HG02763 (cell line): ENCODE measurements at regions not wholly inside any gene's neighbourhood (a gene's known extent, or its start where the extent isn't known, plus 50 kb on each side); places are given as distances from the start of the nearest gene placed in this dataset.

Experiments
- ATAC-seq: cut with Tn5 transposase; IDR thresholded peaks from one replicate; pipeline ENCODE4 v1.9.1; 2021; ENCODE audit warnings: mild to moderate bottlenecking, moderate library complexity; ENCODE audit not compliant: unreplicated experiment

DNA sequence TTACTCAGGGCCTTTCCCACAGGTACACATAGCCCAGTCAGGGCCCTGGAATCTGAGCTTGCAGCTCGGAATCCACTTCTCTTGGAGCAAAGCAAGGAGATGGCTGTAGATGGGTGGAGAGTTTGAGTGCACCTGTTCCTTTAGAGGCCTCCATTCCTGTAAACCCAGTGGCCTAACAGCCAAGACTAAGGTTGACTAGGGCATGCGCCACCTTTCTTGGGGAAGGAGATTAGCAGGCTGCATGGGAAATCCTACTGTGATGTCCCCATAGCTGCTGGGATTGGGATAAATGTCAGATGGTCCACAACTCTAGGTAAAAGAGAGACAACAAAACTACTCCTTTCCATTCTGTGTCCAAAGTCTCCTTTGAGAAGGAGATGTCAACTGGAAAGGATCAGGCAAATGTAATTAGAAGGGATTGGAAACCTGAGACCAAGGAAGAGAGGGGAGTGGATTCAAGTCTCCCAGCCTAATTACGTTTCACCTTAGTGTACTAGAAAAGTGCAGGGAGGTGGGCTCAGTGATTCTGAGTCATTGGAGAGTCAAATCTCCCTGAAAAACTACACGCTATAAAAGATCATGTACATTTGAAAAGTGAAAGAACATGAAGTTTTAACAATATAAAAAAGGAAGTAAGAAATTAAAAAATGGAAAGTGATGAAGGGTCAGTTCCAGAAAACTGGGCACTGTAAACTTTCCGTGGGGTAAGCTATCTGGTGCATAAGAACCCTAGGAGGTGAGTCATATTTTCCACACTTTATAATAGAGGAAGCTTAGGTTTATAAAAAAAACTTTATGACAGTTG lies 104.2 kb downstream of the SEC61B start:
- no peak for ATAC-seq

DNA sequence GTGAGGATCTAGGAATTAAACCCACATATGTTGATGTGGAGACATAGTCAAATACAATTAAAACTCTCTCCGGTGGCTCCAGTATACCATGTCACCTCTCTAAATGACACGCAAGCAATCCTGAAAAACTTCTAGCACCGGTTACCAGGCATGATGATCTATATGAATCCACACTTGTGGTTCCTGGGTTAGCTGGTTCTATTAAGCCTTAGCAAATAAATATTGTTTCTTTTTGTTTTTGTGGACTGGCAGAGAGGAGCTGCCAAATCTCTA lies 104.8 kb downstream of the SEC61B start:
- ATAC-seq: no peak

DNA sequence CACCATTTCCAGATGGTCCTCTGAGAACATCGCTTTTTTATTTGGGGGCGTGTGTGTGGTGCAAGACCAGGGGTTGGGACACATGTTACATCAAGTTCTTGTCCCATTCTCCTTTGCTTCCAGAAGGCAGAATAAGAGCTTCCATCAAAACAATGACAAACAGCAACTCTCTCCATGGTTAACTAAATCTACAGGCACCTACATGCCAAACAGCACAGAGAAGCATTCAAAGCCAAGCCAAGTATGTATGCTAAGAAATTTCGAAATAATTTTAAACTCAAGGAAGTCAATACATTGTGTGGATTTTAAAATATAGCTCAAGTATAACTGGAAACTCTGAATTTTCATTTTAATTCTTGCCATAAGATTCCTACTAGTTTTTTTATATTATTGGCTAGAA lies 105.6 kb downstream of the SEC61B start:
- no peak for ATAC-seq

DNA sequence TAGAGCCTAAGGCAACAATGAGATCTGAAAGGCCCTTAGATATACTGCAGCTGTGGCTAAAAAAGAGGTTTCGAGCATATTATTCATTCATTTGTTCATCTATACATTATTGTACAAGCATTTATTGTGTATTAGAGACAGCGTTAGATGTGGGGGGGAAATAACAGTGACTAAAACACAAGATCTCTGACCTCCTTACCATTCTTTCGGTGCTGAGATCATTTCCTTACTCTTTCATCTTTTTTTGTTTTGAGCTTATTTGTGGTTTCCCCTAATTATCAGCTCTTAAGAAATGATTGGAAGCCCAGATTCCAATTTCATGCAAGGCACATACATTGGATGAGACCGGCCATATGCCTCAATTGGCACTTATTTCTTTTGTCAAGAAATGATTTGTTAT lies 113.2 kb downstream of the SEC61B start:
- ATAC-seq: no peak

DNA sequence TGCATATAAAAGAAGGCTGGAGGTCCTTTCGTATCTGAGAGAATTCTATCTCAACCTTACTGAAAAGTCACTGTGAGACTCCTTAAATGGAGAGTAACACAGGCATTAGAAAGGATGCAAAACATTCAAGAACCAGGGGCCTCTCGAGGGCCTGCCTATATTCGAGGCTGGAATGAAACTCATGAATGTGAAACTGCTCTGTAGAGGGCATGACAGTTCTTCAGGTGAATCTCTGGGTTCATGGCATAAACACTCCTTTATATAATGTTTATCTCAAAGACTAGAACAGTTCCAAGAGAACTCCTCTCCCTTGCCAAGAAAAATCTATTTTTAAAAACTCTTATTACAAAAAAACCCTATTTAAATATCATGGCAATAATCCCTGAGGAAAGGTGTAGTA lies 113.9 kb downstream of the SEC61B start:
- ATAC-seq: no peak

DNA sequence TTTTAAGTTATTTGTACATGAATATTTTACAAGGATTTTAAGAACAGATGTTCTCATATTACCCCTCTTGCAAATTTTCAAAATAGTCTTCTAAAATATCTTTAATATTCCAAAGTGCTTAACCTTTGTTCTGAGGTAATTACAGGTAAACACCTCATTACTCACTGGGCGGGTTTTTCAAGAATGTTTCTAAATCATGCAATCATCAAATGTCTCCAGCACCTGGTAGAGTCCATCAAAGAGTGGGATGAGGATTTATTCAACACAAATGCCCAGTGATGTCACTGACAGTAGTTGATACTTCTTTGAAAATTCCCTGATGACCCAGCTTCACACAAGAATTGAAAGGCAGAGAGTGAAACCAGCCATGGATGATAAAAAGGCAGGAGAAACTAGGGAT lies 114.4 kb downstream of the SEC61B start:
- no peak for ATAC-seq

DNA sequence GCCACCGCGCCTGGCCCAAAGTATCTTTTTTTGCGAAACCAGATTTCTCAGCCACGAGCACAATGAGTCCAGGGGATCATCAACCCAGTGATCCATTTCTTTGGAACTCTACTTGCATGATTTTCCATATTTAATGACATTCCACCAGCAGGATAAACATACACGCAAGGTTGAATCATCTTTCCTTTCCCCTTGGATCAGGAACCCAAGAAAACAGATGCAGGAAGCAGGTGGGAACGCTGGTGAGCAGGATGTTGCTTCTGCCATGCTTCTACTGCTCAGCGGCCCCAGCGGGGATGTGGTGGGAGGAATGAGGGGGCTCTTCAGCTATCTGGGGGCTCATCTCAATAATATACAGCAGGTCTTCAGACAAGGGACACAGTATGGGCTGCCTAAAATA lies 118.2 kb downstream of the SEC61B start:
- ATAC-seq: no peak

DNA sequence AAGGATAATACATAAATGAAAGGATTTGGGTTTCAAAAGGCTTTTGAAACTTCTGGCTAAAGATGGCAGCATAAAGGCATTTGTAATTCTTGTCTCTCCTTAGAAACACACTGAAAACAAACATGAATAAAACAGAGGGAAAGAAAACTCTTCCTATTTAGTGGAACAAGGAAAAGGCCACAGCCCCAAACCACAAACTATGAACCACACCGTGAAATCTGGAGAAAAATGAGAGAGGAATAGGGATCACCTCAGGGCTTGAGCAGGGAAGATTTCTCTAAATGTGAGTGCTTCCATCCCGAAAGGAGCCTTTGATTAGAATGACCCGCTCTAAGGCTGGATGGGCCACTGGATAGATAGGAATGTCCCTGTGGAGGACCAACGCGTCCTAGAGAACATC lies 119.6 kb downstream of the SEC61B start:
- ATAC-seq: no peak

DNA sequence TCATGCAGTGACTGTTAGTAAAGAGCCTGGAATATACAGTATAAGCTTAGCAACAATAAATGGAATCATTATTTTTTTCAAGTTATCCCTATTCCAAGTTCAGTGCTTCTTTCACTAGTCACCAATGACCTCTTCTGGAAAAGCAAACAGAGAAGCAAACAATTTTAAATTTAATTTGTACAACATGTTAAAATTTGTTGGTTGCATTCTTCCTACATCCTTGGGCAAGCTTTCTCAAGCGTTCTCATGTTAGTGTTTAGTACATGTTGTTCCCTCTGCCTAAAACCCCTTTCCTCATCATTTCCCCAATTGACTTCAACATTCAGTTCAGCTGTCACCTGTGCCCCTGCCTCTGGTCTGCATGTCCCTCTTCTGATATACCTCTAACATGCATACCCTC lies 123.4 kb downstream of the SEC61B start:
- no peak for ATAC-seq

DNA sequence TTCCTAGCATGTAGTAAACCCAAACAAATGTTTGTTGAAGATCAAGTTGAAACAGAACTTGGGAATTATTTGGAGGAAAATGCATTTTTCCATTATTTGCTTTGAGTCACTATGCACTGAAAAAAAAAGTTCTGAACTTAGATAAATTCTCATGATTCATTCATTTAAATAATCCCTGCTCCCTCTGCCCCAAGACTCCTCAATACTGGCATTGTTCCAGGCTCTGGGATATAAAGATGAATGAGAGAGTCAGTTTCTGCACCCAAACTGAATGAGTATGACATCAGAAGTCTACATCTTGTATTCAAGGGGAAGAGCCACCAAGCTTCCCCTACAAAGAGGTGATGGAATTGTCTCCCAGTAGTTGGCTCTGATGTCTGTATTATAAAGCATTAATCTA lies 123.9 kb downstream of the SEC61B start:
- no peak for ATAC-seq

DNA sequence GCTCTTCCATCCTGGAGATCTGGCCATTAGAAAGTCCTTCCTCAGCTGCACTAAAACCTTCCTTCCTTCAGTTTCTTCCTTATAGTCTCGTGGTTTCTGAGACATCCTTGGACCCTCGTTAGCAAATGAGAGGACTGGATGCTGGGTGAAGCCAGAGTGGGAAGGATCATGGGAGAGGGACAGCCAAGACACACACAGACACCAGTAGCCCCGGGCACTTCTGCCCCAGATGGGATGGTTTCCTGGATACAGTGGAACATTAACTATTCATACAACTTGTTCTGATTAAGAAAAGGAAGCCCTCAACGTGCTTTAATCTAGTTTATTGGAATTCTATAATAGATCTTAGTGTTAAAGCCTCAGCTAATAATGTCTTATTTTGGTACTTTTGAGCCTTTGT lies 125.5 kb downstream of the SEC61B start:
- ATAC-seq: no peak

DNA sequence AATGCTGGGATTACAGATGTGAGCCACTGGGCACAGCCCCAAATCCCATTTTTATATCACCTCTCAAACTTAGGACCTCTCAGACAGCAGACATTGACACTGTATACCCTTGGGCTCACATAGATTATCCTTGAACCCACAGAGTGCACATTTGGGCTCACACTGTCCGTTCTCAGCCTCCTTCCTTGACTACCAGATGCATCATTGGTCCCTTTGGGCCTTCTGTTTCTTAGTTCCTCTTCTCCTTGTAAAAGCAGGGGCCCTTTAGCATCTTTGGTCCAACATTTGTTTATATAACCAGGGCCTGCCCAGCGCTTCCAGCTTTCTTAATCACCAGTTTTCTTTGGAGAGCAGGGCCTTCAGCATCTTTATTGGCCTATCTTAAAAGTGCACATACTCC lies 126.2 kb downstream of the SEC61B start:
- no peak for ATAC-seq

DNA sequence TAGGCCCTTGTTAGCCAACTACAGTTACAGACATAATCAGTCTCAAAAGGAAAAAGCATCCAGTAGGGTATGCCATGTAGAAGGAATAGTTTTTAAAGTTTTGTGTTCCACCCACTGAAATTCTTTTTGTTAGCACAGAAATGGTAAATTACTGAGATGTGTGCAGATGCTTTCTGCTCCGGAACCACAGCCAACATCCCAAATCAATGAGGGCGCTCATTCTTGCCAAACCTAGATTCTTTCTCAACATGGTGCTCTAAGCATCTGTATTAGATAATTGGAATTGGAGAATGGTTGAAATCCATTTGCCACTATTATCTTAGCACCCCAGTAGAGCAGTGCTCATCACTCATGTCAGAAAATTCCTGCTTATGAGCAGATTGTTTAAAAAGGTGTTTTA lies 127.8 kb downstream of the SEC61B start:
- no peak for ATAC-seq

DNA sequence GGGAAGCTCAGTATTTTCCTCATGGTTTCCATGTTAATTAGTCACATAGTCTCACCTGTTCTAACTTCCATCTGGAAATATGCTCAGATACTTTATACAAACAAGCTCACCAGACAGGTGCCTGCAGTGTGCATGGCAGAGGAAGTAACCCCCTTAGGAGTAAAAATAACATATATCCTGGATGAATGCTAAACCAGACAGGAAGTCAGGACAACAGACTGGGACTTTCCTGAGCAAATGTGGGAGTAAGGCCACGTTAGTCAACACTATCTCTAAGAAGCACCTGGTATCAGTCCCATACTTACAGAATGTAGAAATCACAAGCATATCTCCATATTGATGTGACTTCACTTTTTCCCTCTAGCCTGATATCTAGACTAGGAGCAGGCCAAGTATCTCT lies 128.4 kb downstream of the SEC61B start:
- ATAC-seq: no peak

DNA sequence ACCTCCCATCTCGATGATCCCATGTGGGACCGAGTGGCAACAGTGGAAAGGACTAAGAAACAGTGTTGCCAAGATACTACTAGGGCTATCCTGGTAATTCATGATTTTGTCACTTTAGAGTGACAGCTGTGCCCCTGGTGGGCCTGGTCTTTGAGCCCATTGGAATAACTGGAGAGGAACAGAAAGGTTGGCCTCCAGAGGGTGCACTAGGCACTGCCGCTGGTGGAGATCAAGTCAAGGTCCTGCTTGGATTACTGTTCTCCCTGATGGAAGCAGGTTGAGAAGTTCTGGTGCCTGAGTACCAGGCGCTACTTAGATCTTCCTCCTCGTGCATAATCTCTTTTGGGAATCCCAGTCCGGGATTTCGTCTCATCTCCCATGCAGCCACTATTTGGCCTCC lies 129.6 kb downstream of the SEC61B start:
- no peak for ATAC-seq

DNA sequence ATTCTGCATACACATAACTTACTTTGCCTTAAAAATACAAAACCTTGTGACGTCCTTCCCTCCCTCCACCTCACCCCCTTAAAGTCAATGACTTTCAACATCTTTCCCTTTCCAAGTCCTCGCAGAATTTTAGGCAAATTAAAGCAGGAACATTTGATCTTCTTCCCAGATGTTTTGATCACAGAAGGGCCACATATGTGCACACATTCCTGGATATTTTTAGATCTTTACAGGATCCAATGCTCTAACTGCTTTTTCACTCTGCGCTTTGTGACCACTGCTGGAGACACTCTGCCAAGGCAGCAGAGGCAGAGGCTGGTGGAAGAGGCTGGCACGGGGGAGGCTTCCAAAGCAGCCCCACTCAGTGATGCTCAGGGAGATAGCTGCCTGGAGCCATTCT lies 130.7 kb downstream of the SEC61B start:
- ATAC-seq: no peak

DNA sequence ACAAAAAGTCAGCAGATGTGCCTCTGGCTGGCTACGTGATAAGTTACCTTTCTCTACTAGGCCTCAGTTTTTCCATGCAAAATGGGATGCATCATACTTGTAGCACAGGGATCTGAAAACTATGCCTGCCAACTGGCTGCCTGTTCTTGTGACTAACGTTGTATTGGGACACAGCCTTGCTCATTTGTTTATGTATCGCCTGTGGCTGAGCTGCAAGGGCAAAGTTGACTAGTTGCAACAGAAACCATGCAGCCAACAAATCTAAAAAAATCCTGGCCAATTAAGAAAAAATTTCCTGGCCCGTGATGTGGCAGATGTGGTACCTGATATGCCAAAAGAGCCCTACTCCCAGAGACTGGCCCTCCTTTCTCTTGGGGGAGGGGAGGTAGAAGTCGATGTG lies 131.3 kb downstream of the SEC61B start:
- ATAC-seq: no peak

DNA sequence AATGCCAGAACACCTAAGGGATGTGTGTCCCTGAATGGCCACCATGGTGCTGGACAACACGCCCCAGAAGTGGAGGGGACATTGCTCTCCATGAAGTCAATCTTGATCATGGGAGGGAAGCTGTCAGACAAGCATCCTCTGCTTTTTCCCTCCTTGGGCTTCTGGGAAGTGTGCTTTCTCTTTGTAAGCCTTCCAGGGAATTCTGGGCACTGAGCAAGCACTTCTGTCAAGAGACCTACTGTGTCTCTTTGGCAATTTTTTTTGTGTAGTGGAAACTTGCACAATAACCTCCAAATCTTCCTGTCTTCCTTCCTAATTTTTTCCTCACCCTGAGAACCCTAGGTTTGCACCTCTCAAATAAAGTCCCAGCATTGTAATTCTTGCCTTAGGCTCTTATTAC lies 132.0 kb downstream of the SEC61B start:
- ATAC-seq: no peak

DNA sequence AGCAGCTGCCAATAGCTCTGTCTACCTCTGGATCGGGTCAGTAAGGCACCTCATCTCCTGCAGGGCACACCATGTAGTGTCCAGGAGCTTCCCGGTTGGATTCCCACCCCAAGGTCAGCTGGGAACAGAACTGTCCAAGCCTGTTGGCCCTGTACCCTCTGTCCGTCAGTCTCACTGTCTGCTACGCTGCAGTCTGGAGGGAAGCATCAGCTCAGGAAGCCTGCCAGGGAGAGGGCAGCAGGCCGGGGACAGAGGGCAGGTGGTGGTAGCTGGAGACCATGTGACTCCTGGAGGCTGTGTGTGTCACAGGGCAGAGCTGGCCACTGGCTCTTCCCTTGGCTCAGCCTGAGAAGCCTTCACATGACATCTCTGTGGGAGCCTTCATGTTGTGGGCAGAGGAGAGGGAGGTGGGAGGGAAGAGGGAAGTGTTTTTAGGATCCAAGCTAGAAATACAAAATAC lies 134.5 kb downstream of the SEC61B start:
- no peak for ATAC-seq

DNA sequence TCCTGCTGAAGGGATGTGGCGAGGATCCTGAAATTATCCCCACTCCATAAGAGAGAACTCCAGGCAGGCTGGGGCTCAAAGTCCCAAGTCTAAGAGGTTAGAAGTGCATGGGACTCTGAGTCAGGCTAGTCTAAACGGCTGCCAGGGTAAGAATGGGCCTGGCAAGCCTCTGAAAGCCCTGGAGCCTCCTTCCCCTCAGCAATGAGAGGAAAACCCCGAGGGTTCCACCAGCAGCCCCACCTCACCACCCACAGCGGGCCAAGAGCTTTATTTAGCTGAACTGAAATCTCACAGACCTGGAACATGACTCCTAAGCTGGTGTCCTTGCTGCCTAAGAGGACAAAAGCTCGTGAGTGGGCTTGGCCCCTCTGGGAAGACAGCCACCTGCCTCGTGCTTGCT lies 135.5 kb downstream of the SEC61B start:
- ATAC-seq: no peak

DNA sequence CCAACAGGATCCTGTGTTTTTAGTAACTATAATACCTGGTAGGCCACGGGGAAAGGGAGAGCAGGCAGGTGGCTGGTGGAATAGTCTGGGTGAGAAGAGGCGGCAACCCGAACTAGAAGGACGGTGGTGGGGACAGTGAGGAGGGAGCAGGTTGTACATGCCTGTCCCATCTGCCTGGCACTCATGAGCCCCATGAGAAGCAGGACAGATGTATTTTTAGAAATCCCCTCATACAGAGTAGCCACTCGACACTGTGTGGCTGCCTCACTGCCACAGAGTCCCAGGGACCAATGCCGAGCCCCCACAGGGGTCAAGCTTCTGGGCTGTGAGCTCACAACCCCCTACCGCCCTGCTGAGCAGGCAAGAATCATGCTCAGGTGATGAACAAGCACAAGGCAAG lies 136.6 kb downstream of the SEC61B start:
- no peak for ATAC-seq

DNA sequence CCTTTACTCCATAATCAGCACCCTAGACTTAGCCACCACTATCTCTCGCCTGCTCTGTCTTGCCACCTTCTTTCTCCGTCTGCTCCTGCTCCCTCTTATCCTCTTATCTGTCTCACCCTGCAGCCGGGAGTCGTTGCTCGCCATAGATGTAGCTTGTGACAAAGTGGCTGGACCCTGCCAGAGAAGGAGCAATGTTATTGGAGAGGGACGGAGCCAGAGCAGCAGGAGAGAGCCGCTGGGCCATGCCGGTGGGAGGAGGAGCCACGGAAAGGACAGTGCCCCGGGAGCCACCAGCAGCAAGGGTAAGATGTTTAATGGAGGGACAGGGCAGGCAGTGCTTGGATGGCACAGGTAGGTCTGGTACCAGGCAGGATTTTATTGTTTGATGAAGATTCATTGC lies 137.3 kb downstream of the SEC61B start:
- no peak for ATAC-seq

DNA sequence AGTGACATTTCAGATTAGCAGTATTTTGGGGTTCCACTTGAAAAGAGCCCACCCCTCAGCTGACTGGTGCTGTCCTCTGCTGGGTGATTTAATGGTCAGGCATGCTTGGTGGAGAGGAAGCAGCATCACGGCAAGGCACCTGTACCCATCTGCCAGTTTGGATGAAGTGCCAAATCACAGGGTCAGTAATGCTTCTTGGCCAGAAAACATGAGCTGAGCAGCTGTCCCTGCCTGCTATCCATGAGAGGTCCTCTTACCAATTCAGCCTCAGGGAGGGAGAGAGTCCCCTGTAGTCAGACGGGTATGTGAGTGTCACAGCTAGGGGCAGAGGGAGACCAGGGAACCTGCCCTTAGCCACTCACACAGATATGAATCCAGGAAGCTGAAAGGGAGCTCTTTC lies 137.9 kb downstream of the SEC61B start:
- ATAC-seq: no peak
